ENCODE measurements at regions not wholly inside any gene's neighbourhood (a gene's known extent, or its start where the extent isn't known, plus 50 kb on each side); places are given as distances from the start of the nearest gene placed in this dataset.

DNA sequence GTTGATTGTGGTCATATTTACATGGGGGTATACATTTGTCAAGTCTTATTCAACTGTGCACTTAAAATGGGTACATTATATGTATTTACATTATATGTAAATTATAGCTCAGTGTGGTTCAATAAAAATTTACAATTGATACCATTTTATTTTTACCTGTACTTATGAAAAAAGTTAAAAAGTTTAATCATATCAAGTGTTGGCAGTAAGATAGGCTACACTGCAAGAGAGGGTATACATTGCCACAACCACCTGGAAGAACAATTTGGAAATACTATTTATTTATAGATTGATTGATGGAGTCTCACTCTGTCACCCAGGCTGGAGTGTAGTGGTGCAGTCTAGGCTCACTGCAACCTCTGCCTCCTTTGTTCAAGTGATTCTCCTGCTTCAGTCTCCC, 453.3 kb downstream of the XYLT1 start:
- Histone ChIP-seq H3K4me1 (ENCODE audit: insufficient read depth, low read length) (no peaks in the 10 kb centered on the region), H3K79me2 (ENCODE audit: insufficient read depth, low read length) (no peaks in the 10 kb centered on the region), H3K4me3 (ENCODE audit: insufficient read depth, low read length) (no peak overlapping the region), H4K20me1 (ENCODE audit: insufficient read depth, low read length) (no peaks in the 10 kb centered on the region), H3K27ac (ENCODE audit: low read depth, low read length) (no peak overlapping the region), H3K27me3 (ENCODE audit: insufficient read depth, low read length) (no peaks in the 10 kb centered on the region), H3K36me3 (ENCODE audit: insufficient read depth, low read length) (no peaks in the 10 kb centered on the region), H2AFZ (ENCODE audit: low read length) (no peak overlapping the region), H3K4me2 (ENCODE audit: insufficient read depth, low read length) (no peak overlapping the region), H3K9me3 (ENCODE audit: low read depth, low read length) (no peaks in the 10 kb centered on the region)
- TF ChIP-seq, protein P1, sequence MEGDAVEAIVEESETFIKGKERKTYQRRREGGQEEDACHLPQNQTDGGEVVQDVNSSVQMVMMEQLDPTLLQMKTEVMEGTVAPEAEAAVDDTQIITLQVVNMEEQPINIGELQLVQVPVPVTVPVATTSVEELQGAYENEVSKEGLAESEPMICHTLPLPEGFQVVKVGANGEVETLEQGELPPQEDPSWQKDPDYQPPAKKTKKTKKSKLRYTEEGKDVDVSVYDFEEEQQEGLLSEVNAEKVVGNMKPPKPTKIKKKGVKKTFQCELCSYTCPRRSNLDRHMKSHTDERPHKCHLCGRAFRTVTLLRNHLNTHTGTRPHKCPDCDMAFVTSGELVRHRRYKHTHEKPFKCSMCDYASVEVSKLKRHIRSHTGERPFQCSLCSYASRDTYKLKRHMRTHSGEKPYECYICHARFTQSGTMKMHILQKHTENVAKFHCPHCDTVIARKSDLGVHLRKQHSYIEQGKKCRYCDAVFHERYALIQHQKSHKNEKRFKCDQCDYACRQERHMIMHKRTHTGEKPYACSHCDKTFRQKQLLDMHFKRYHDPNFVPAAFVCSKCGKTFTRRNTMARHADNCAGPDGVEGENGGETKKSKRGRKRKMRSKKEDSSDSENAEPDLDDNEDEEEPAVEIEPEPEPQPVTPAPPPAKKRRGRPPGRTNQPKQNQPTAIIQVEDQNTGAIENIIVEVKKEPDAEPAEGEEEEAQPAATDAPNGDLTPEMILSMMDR (IDR thresholded peaks at IDR 0.05; ENCODE audit: extremely low read depth, low read depth, low read length) = no peak
- DNase-seq (ENCODE audit: insufficient read length, low spot score, missing footprints) = no peak

DNA sequence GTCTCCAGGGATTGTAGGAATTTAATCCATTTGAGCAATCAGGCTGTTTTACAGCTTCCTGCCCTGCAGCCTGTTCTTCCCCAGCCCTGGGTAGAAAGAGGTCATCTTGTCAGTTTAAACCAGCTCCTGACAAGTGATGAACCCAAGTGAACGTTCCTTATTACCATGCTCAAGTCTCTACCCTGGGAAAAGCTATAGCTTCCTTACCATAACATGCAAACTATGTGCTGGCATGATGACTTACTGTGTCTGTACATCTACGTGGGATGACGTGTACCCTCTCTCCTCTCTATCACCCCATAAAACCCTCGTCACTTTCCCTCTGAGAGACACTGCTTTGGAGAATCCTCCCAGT, 452.2 kb downstream of the XYLT1 start:
- no peak overlapping the region for H3K4me2 ChIP-seq (ENCODE audit: insufficient read depth, low read length)
- H3K27ac ChIP-seq (ENCODE audit: low read depth, low read length) = no peak overlapping the region
- H3K4me1 ChIP-seq (ENCODE audit: insufficient read depth, low read length) = no peaks in the 10 kb centered on the region
- no peak for DNase-seq (ENCODE audit: insufficient read length, low spot score, missing footprints)
- no peaks in the 10 kb centered on the region for H4K20me1 ChIP-seq (ENCODE audit: insufficient read depth, low read length)
- no peaks in the 10 kb centered on the region for H3K27me3 ChIP-seq (ENCODE audit: insufficient read depth, low read length)
- H3K4me3 ChIP-seq (ENCODE audit: insufficient read depth, low read length) = no peak overlapping the region
- no peaks in the 10 kb centered on the region for H3K9me3 ChIP-seq (ENCODE audit: low read depth, low read length)
- H2AFZ ChIP-seq (ENCODE audit: low read length) = no peak overlapping the region
- H3K36me3 ChIP-seq (ENCODE audit: insufficient read depth, low read length) = no peaks in the 10 kb centered on the region
- no peaks in the 10 kb centered on the region for H3K79me2 ChIP-seq (ENCODE audit: insufficient read depth, low read length)
- TF ChIP-seq, protein P1 (IDR thresholded peaks at IDR 0.05; ENCODE audit: extremely low read depth, low read depth, low read length) = no peak

DNA sequence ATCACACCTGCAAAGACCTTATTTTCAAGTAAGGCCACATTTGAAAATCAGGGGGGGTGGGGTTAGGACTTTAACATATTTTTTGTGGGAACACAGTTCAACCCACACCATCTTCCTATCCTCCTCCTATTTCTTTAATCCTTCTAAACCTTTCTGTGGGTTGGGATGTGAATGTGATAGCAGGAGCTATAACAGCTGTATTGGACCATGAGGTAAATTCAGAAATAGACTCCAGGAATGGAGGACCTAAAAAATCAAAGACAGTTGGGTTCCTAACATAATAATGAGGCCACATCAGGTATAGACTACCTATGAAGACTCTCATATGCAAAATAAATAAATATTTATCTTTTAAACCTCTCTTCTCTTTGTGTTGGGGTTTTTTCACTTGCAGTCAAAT, 451.4 kb downstream of the XYLT1 start:
- Histone ChIP-seq H4K20me1 (ENCODE audit: insufficient read depth, low read length) (no peaks in the 10 kb centered on the region), H3K79me2 (ENCODE audit: insufficient read depth, low read length) (no peaks in the 10 kb centered on the region), H3K27ac (ENCODE audit: low read depth, low read length) (no peak overlapping the region), H3K36me3 (ENCODE audit: insufficient read depth, low read length) (no peaks in the 10 kb centered on the region), H3K27me3 (ENCODE audit: insufficient read depth, low read length) (no peaks in the 10 kb centered on the region), H2AFZ (ENCODE audit: low read length) (no peak overlapping the region), H3K4me3 (ENCODE audit: insufficient read depth, low read length) (no peak overlapping the region), H3K9me3 (ENCODE audit: low read depth, low read length) (no peaks in the 10 kb centered on the region), H3K4me1 (ENCODE audit: insufficient read depth, low read length) (no peaks in the 10 kb centered on the region), H3K4me2 (ENCODE audit: insufficient read depth, low read length) (no peak overlapping the region)
- DNase-seq (ENCODE audit: insufficient read length, low spot score, missing footprints) = no peak
- TF ChIP-seq, protein P1 (IDR thresholded peaks at IDR 0.05; ENCODE audit: extremely low read depth, low read depth, low read length) = no peak

DNA sequence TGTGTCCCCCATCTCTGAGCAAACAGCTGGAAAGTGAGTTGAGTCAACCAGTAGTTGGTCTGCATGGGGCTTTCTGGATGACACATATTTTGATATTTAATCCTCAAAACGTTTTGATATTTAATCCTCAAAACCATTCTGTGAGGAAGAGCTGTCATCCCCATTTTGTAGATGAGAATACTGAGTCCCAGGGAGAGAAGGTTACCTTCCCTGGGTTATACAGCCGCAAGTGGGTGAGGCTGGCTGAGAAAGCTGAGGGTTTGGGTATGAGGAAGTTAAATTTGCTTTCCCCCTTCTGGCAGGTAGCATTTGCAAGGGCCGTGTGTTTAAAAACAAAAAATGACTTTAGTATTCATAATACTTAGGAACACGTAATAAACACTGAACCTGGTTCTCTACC, 447.2 kb downstream of the XYLT1 start:
- H3K9me3 ChIP-seq (ENCODE audit: low read depth, low read length) = no peaks in the 10 kb centered on the region
- no peak overlapping the region for H3K4me3 ChIP-seq (ENCODE audit: insufficient read depth, low read length)
- DNase-seq (ENCODE audit: insufficient read length, low spot score, missing footprints) = no peak
- no peak overlapping the region for H2AFZ ChIP-seq (ENCODE audit: low read length)
- no peaks in the 10 kb centered on the region for H3K4me1 ChIP-seq (ENCODE audit: insufficient read depth, low read length)
- H4K20me1 ChIP-seq (ENCODE audit: insufficient read depth, low read length) = no peaks in the 10 kb centered on the region
- no peaks in the 10 kb centered on the region for H3K36me3 ChIP-seq (ENCODE audit: insufficient read depth, low read length)
- H3K4me2 ChIP-seq (ENCODE audit: insufficient read depth, low read length) = no peak overlapping the region
- H3K27me3 ChIP-seq (ENCODE audit: insufficient read depth, low read length) = no peaks in the 10 kb centered on the region
- no peaks in the 10 kb centered on the region for H3K79me2 ChIP-seq (ENCODE audit: insufficient read depth, low read length)
- TF ChIP-seq, protein P1 (IDR thresholded peaks at IDR 0.05; ENCODE audit: extremely low read depth, low read depth, low read length) = no peak
- H3K27ac ChIP-seq (ENCODE audit: low read depth, low read length) = no peak overlapping the region

Data from osteoblast (primary cell).